ENCODE measurements at regions not wholly inside any gene's neighbourhood (a gene's known extent, or its start where the extent isn't known, plus 50 kb on each side); places are given as distances from the start of the nearest gene placed in this dataset.

DNA sequence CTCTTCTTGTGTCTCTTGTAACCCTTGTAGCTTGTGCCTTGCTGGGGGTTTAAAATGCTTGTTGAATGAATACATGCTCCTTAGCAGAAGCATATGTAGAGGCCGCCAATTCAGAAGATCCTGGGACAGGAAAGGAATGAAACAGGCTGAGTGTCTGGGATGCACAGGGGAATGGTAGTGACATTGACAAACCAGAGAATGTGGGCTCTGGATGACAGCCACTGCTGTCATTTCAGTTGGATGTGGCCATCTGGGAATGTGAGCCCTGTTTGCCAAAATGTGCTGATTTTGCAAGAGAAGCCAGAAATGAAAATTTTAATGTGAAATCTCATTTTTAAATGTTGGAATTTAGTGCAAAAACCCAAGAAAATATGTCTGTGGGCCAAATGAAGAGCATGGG, 136.8 kb downstream of the DACT1 start:
- TF ChIP-seq, protein P1, sequence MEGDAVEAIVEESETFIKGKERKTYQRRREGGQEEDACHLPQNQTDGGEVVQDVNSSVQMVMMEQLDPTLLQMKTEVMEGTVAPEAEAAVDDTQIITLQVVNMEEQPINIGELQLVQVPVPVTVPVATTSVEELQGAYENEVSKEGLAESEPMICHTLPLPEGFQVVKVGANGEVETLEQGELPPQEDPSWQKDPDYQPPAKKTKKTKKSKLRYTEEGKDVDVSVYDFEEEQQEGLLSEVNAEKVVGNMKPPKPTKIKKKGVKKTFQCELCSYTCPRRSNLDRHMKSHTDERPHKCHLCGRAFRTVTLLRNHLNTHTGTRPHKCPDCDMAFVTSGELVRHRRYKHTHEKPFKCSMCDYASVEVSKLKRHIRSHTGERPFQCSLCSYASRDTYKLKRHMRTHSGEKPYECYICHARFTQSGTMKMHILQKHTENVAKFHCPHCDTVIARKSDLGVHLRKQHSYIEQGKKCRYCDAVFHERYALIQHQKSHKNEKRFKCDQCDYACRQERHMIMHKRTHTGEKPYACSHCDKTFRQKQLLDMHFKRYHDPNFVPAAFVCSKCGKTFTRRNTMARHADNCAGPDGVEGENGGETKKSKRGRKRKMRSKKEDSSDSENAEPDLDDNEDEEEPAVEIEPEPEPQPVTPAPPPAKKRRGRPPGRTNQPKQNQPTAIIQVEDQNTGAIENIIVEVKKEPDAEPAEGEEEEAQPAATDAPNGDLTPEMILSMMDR (IDR thresholded peaks at IDR 0.05 in 4 of 5, conservative IDR thresholded peaks at IDR 0.05 in 1 of 5), result no peak
- TF ChIP-seq POLR2A (IDR thresholded peaks at IDR 0.05), result no peak

Measured in gastrocnemius medialis (tissue), 4 donors.